ENCODE measurements at regions not wholly inside any gene's neighbourhood (a gene's known extent, or its start where the extent isn't known, plus 50 kb on each side); places are given as distances from the start of the nearest gene placed in this dataset.

GRCh38 chr19:42662712-42663111, 68.0 kb upstream of the CEACAM8 start:
- no peak for TF ChIP-seq MAFK (IDR thresholded peaks at IDR 0.05; ENCODE audit: partially characterized antibody)
- TF ChIP-seq POLR2A (IDR thresholded peaks at IDR 0.05; ENCODE audit: low read length) = no peak
- TF ChIP-seq, protein P1, sequence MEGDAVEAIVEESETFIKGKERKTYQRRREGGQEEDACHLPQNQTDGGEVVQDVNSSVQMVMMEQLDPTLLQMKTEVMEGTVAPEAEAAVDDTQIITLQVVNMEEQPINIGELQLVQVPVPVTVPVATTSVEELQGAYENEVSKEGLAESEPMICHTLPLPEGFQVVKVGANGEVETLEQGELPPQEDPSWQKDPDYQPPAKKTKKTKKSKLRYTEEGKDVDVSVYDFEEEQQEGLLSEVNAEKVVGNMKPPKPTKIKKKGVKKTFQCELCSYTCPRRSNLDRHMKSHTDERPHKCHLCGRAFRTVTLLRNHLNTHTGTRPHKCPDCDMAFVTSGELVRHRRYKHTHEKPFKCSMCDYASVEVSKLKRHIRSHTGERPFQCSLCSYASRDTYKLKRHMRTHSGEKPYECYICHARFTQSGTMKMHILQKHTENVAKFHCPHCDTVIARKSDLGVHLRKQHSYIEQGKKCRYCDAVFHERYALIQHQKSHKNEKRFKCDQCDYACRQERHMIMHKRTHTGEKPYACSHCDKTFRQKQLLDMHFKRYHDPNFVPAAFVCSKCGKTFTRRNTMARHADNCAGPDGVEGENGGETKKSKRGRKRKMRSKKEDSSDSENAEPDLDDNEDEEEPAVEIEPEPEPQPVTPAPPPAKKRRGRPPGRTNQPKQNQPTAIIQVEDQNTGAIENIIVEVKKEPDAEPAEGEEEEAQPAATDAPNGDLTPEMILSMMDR (IDR thresholded peaks at IDR 0.05) = no peak
- no peak for TF ChIP-seq ATOH8 (CRISPR knock-in tag; IDR thresholded peaks at IDR 0.05; ENCODE audit: low read depth)
- TF ChIP-seq JUN (IDR thresholded peaks at IDR 0.05) = no peak
- TF ChIP-seq HOXB5 (CRISPR knock-in tag; IDR thresholded peaks at IDR 0.05) = no peak
- no peak for TF ChIP-seq MAX (IDR thresholded peaks at IDR 0.05)
- no peak for TF ChIP-seq RAD21 (conservative IDR thresholded peaks at IDR 0.05 in 1 of 2, IDR thresholded peaks at IDR 0.05 in 1 of 2)
- TF ChIP-seq REST (IDR thresholded peaks at IDR 0.05) = no peak
- TF ChIP-seq SREBF2 (IDR thresholded peaks at IDR 0.05) = no peak
- TF ChIP-seq ZNF302 (CRISPR knock-in tag; IDR thresholded peaks at IDR 0.05) = no peak
- TF ChIP-seq, protein P2, sequence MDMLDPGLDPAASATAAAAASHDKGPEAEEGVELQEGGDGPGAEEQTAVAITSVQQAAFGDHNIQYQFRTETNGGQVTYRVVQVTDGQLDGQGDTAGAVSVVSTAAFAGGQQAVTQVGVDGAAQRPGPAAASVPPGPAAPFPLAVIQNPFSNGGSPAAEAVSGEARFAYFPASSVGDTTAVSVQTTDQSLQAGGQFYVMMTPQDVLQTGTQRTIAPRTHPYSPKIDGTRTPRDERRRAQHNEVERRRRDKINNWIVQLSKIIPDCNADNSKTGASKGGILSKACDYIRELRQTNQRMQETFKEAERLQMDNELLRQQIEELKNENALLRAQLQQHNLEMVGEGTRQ (IDR thresholded peaks at IDR 0.05) = no peak
- no peak for TF ChIP-seq EP300 (IDR thresholded peaks at IDR 0.05)
- no peak for TF ChIP-seq FOSL2 (IDR thresholded peaks at IDR 0.05)
- TF ChIP-seq FOSL2 (CRISPR knock-in tag; IDR thresholded peaks at IDR 0.05) = no peak

Measured in A549 (cell line).